ENCODE measurements at regions not wholly inside any gene's neighbourhood (a gene's known extent, or its start where the extent isn't known, plus 50 kb on each side); places are given as distances from the start of the nearest gene placed in this dataset.
"Not testable (repeated sequence)": the region's sequence is repeated elsewhere in the genome, so short reads cannot be mapped to it uniquely, and the experiment has no call there.

DNA sequence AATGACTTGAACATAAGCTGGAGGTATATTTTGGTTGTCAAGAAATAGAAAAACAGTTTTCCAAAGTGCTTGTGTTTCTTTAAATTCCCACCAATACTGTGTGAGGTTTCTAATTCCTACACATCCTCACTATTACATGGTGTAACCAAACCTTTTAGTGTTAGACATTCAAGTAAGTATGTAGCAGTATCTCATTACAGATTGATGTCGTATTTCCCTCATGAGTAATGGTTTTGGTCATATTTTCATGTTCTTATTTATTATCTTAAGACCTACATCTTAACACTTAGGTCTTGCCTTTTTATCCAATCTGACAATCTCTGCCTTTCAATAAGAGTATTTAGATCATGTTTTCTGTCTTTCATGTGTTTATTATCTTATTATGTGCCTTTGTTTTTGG lies 253.7 kb upstream of the ANXA10 start:
- H3K4me3 ChIP-seq (ENCODE audit: low read depth, low read length) = no peak overlapping the region
- TF ChIP-seq CTCF (conservative IDR thresholded peaks at IDR 0.05; ENCODE audit: low read depth, low read length) = no peak
- no peak for DNase-seq (ENCODE audit: low read depth)

GRCh38 chr4:167842487-167842886 lies 249.8 kb upstream of the ANXA10 start:
- DNase-seq (ENCODE audit: low read depth) = no peak
- no peak overlapping the region for H3K4me3 ChIP-seq (ENCODE audit: low read depth, low read length)
- TF ChIP-seq CTCF (conservative IDR thresholded peaks at IDR 0.05; ENCODE audit: low read depth, low read length) = no peak

- TF ChIP-seq CTCF (conservative IDR thresholded peaks at IDR 0.05; ENCODE audit: low read depth, low read length) = no peak
- H3K4me3 ChIP-seq (ENCODE audit: low read depth, low read length) = no peak overlapping the region
- DNase-seq (ENCODE audit: low read depth) = no peak
These were observed 237.5 kb upstream of the ANXA10 start for GRCh38 chr4:167854881-167855280.

GRCh38 chr4:167858127-167858526 lies 234.2 kb upstream of the ANXA10 start:
- not testable (repeated sequence) for DNase-seq (ENCODE audit: low read depth); H3K4me3 ChIP-seq (ENCODE audit: low read depth, low read length)

- TF ChIP-seq CTCF (conservative IDR thresholded peaks at IDR 0.05; ENCODE audit: low read depth, low read length) = no peak
- no peak for DNase-seq (ENCODE audit: low read depth)
- H3K4me3 ChIP-seq (ENCODE audit: low read depth, low read length) = no peak overlapping the region
These were observed 225.1 kb upstream of the ANXA10 start for GRCh38 chr4:167867191-167867590.

DNA sequence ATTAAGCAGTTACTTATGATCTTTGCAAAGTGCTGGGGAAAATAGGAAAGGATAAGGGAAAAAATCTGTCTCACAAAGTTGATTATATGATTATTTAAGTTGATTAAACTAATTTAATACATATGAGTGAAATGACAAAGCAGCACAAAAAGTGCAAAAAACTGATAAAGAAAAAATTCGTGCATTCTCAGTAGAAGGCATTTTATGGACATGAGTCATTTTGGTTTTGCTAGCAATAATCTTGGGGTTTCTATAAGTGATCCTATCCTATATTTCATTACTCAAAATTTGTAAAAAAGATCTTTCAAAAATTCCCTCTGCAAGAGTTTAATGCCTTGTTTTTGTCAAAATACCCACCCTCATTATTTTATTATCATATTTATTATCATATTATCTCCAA lies 224.2 kb upstream of the ANXA10 start:
- H3K4me3 ChIP-seq (ENCODE audit: low read depth, low read length) = no peak overlapping the region
- TF ChIP-seq CTCF (conservative IDR thresholded peaks at IDR 0.05; ENCODE audit: low read depth, low read length) = no peak
- no peak for DNase-seq (ENCODE audit: low read depth)

DNA sequence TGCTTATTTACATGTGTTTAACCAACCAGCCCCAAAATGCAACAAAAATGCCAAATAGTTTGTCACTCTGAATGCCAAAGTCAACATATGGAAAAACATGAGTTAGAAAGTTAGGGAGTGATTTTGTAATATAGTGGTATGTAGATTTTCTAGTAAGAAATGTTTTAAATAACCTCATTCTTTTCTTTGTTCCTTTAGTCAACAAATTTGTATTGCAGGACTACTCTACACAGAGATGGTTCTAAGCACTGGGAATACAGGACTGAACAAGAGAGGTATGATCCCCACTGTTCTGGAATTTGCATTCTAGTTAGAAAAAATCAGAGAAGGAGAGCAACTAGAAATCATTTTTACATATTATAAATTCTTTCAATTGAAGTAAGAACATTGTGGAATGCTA lies 218.8 kb upstream of the ANXA10 start:
- H3K4me3 ChIP-seq (ENCODE audit: low read depth, low read length) = no peak overlapping the region
- DNase-seq (ENCODE audit: low read depth) = no peak
- TF ChIP-seq CTCF (conservative IDR thresholded peaks at IDR 0.05; ENCODE audit: low read depth, low read length) = no peak

GRCh38 chr4:167876091-167876490 lies 216.2 kb upstream of the ANXA10 start:
- not testable (repeated sequence) for H3K4me3 ChIP-seq (ENCODE audit: low read depth, low read length); DNase-seq (ENCODE audit: low read depth)

GRCh38 chr4:167877826-167878225 lies 214.5 kb upstream of the ANXA10 start:
- not testable (repeated sequence) for H3K4me3 ChIP-seq (ENCODE audit: low read depth, low read length); DNase-seq (ENCODE audit: low read depth)

All from epithelial cell of proximal tubule (primary cell).